ENCODE measurements at regions not wholly inside any gene's neighbourhood (a gene's known extent, or its start where the extent isn't known, plus 50 kb on each side); places are given as distances from the start of the nearest gene placed in this dataset.

DNA sequence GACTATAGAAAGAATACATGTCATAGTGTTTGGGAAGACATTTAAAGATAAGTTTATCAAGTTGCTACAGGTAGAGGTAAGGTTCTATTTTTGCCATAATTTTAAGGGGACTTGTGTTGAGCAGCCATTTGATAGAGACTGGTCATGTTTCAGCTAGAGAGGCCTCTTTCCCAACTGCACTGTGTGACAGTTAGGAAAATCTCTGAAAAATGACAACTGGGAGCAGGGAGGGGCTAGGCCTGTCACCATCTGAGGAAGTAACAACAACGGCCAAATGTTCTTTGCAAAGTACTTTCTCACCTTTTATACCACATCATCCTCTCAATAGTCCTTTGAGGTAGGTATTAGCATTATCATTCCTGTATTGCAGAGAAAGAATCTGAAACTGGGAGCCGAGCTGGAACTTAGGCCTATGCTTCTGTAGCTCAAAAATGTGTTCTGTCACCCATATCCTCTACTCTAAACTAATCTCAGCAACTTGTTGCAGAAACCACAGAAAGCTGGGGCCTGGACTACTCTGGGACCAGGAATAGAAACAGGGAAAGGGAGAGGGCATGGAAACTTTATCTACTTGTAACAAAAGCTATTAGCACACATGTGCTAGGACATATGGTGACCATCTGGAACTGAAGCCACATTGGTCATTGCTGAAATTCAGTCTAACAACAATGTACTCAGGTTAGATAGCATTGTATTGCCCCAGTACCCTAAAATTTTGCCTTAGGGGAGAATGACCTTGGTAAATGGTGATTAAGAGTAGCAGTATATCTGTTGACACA lies 198.9 kb downstream of the MID1IP1 start:
- peaks cover 0 to 4% of the 10 kb centered on the region in 2 donors for H3K27me3 ChIP-seq
- no peaks in the 10 kb centered on the region for H3K9me3 ChIP-seq
- no peaks in the 10 kb centered on the region for H3K4me1 ChIP-seq
- TF ChIP-seq, protein P1, sequence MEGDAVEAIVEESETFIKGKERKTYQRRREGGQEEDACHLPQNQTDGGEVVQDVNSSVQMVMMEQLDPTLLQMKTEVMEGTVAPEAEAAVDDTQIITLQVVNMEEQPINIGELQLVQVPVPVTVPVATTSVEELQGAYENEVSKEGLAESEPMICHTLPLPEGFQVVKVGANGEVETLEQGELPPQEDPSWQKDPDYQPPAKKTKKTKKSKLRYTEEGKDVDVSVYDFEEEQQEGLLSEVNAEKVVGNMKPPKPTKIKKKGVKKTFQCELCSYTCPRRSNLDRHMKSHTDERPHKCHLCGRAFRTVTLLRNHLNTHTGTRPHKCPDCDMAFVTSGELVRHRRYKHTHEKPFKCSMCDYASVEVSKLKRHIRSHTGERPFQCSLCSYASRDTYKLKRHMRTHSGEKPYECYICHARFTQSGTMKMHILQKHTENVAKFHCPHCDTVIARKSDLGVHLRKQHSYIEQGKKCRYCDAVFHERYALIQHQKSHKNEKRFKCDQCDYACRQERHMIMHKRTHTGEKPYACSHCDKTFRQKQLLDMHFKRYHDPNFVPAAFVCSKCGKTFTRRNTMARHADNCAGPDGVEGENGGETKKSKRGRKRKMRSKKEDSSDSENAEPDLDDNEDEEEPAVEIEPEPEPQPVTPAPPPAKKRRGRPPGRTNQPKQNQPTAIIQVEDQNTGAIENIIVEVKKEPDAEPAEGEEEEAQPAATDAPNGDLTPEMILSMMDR (IDR thresholded peaks at IDR 0.05), result no peak
- no peak for TF ChIP-seq POLR2A (IDR thresholded peaks at IDR 0.05)
- TF ChIP-seq EP300 (IDR thresholded peaks at IDR 0.05), result no peak
- no peak for DNase-seq (ENCODE audit: low spot score in 2 of 2)
- 56 to 71% methylated on average over 2 of the region's 2 CpGs for WGBS, 2 donors
- H3K27ac ChIP-seq, result no peak overlapping the region
- no peak overlapping the region for H3K4me3 ChIP-seq
- H3K36me3 ChIP-seq, result no peaks in the 10 kb centered on the region

DNA sequence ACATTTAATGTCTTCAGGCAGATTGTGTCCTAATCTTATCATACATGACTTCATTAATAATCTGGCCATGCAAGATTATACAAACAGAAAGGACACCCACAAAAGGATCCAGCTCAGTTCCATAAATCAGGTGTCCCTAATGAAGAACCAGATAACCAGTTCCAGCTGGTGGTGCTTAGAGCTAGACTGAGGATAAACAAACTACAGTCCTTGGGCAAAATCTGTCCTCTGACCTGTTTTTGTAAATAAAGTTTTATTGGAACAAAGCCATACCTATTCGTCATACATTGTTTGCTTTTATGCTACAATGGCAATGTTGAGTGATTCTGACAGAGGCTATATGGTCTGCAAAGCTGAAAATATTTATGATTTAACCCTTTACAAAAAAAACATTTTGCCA lies 199.5 kb downstream of the MID1IP1 start:
- Histone ChIP-seq H3K4me3 (no peak overlapping the region), H3K9me3 (no peaks in the 10 kb centered on the region), H3K4me1 (no peaks in the 10 kb centered on the region), H3K27ac (no peak overlapping the region), H3K36me3 (no peaks in the 10 kb centered on the region), H3K27me3 (peaks cover 0 to 4% of the 10 kb centered on the region in 2 donors)
- WGBS, 2 donors, result 57 to 73% methylated on average over 1 of the region's 1 CpG
- DNase-seq (ENCODE audit: low spot score in 2 of 2), result no peak
- TF ChIP-seq EP300 (IDR thresholded peaks at IDR 0.05) (no peak), POLR2A (IDR thresholded peaks at IDR 0.05) (no peak)
- TF ChIP-seq, protein P1 (IDR thresholded peaks at IDR 0.05), result no peak

DNA sequence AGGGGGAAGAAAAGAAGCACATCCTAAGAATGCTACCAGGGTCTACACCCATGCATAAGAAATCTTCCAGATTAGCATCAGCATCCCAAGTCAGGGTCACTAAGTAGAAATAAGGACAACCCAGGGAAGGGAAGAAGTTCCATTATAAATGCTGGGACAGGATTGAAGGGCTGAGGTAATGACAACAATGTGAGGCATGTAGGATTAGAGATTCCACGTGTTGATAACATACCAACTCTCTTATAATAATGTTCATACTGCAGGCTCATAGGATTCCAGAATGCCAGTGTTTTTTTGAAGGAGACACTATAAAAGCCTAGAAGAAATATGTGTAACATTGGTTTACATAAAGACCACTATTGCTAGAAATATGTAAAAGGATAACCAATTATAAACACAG lies 201.2 kb downstream of the MID1IP1 start:
- Histone ChIP-seq H3K9me3 (no peaks in the 10 kb centered on the region), H3K4me1 (no peaks in the 10 kb centered on the region), H3K27me3 (peaks cover 0 to 4% of the 10 kb centered on the region in 2 donors), H3K4me3 (no peak overlapping the region), H3K36me3 (no peaks in the 10 kb centered on the region), H3K27ac (no peak overlapping the region)
- DNase-seq (ENCODE audit: low spot score in 2 of 2), result no peak
- WGBS, 2 donors, result 49 to 69% methylated on average over 1 of the region's 1 CpG
- no peak for TF ChIP-seq EP300 (IDR thresholded peaks at IDR 0.05)
- TF ChIP-seq, protein P1 (IDR thresholded peaks at IDR 0.05), result no peak
- TF ChIP-seq POLR2A (IDR thresholded peaks at IDR 0.05), result no peak

DNA sequence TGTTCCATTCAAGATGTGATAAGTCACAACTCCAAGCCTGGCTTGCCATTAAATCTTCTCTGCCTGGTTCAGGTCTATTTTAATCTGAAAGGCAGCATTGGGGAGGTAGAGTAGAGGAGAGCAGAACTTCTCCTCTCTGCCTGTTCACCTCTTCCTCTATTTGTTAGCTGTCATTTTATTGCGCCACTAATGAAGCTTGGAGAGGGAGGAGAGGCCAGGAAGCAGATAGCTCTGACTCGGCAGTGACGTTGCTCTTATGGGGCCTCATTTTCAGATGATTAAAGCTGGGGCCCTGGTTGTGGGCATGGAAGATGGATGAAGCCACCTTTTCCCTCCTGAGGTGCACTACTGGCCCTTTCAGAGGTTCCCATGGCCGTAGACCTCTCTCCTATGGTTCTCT lies 207.3 kb downstream of the MID1IP1 start:
- Histone ChIP-seq H3K36me3 (no peaks in the 10 kb centered on the region), H3K4me3 (no peak overlapping the region), H3K27me3 (no peaks in the 10 kb centered on the region), H3K9me3 (no peaks in the 10 kb centered on the region), H3K4me1 (peaks cover 0 to 24% (median 0%) of the 10 kb centered on the region in 4 donors), H3K27ac (no peak overlapping the region)
- 73% methylated on average over 4 of the region's 4 CpGs; no CpG with 5 or more reads in 1 of the 2 donors for WGBS, 2 donors
- TF ChIP-seq EP300 (IDR thresholded peaks at IDR 0.05) (no peak), POLR2A (IDR thresholded peaks at IDR 0.05) (no peak)
- TF ChIP-seq, protein P1 (IDR thresholded peaks at IDR 0.05), result no peak
- no peak for DNase-seq (ENCODE audit: low spot score in 2 of 2)

DNA sequence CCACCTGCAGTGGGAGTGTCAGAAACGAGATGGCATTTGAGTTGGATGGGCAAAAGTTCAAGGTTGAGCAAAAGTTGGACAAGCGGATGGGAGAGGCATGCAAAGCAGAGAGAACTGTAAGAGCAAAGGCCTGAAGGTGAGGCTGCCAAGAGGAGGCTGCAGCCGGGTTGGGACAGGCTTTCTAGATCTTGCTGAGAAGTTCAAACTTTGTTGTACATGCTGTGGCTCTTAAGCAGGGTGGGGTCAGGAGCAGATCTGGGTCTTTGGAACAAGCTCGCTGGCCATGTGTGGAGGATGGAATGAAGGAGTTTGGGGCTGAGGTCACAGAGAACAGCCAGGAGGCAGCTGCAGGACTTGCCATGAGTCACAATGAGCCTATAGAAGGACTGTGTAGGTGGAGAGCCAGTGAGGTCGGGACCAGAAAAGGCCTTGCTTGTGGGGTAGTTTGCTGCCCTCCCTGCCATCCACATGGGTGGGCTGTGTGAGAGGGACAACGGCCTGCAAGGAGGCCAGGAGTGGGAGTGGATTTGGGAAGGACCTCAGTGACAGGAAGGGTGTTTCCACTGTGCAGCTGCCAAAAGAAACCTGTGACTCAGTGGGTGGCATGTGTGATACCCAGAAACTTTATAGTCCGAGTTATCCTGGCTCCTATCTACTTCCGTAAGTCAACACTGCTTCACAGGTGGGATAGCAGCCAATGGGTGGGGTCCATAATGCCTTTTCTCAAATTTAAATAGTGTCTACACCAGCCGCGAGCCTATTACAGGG lies 210.4 kb downstream of the MID1IP1 start:
- 35 to 57% methylated on average over 7 to 10 of the region's 10 CpGs for WGBS, 2 donors
- Histone ChIP-seq H3K27ac (peak overlapping the region in 1 of 4 donors; percentile 17), H3K4me1 (peaks cover 0 to 24% (median 0%) of the 10 kb centered on the region in 4 donors), H3K4me3 (no peak overlapping the region), H3K9me3 (no peaks in the 10 kb centered on the region), H3K27me3 (no peaks in the 10 kb centered on the region), H3K36me3 (no peaks in the 10 kb centered on the region)
- no peak for DNase-seq (ENCODE audit: low spot score in 2 of 2)
- TF ChIP-seq, protein P1 (IDR thresholded peaks at IDR 0.05), result no peak
- no peak for TF ChIP-seq POLR2A (IDR thresholded peaks at IDR 0.05)
- no peak for TF ChIP-seq EP300 (IDR thresholded peaks at IDR 0.05)
